GM23338 (cell line): ENCODE measurements at regions not wholly inside any gene's neighbourhood (a gene's known extent, or its start where the extent isn't known, plus 50 kb on each side); places are given as distances from the start of the nearest gene placed in this dataset.

ENCODE experiments used
- ATAC-seq: fragments of 200-7000 bp; cut with Tn5 transposase; 3 replicates; pipeline ENCODE4 v1.9.1; 2020
- DNase-seq: peaks from one replicate; pipeline ENCODE4 v3.0.0-alpha.2; 2015; ENCODE audit warnings: low spot score
- H2AFZ ChIP-seq: fragments of 200-600 bp; sonication (generic); 2 replicates; pipeline ENCODE4 v1.8.0; 2016; ENCODE audit warnings: antibody characterized with exemption, mild to moderate bottlenecking, moderate library complexity
- H3F3A ChIP-seq: fragments of 200-600 bp; sonication (generic); replicated peaks from 2 replicates; pipeline ENCODE4 v1.8.0; 2017; ENCODE audit warnings: antibody characterized with exemption, mixed run types, low read depth
- H3K27ac ChIP-seq: fragments of 200-600 bp; sonication (generic); 2 replicates; pipeline ENCODE4 v1.6.1; 2016; ENCODE audit warnings: low read depth
- H3K27me3 ChIP-seq: fragments of 200-600 bp; sonication (generic); 2 replicates; pipeline ENCODE4 v1.8.0; 2016; ENCODE audit warnings: mild to moderate bottlenecking, mixed run types, moderate library complexity; ENCODE audit not compliant: insufficient read depth
- H3K36me3 ChIP-seq: fragments of 200-600 bp; sonication (generic); 2 replicates; pipeline ENCODE4 v1.8.0; 2016; ENCODE audit warnings: mild to moderate bottlenecking; ENCODE audit not compliant: insufficient read depth
- H3K4me1 ChIP-seq: fragments of 200-600 bp; sonication (generic); 2 replicates; pipeline ENCODE4 v1.8.0; 2016; ENCODE audit warnings: mild to moderate bottlenecking, moderate library complexity; ENCODE audit not compliant: insufficient read depth
- H3K4me2 ChIP-seq: fragments of 200-600 bp; sonication (generic); 2 replicates; pipeline ENCODE4 v1.7.1; 2017; ENCODE audit warnings: mixed run types
- H3K4me3 ChIP-seq: fragments of 200-600 bp; sonication (generic); 2 replicates; pipeline ENCODE4 v1.6.1; 2016; ENCODE audit warnings: mixed run types
- H3K79me2 ChIP-seq: fragments of 200-600 bp; sonication (generic); replicated peaks from 2 replicates; pipeline ENCODE4 v1.8.0; 2017; ENCODE audit warnings: mild to moderate bottlenecking; ENCODE audit not compliant: insufficient read depth
- H3K9me2 ChIP-seq: fragments of 200-600 bp; sonication (generic); 2 replicates; pipeline ENCODE4 v1.8.0; 2017; ENCODE audit not compliant: insufficient read depth
- H4K20me1 ChIP-seq: fragments of 200-600 bp; sonication (generic); replicated peaks from 2 replicates; pipeline ENCODE4 v1.8.0; 2017; ENCODE audit warnings: mild to moderate bottlenecking; ENCODE audit not compliant: insufficient read depth
- H3K27ac Mint-ChIP-seq: 2 replicates; pipeline ENCODE4 v1.8.0; 2020; ENCODE audit warnings: inconsistent platforms, mild to moderate bottlenecking, moderate library complexity, mixed read lengths
- H3K27me3 Mint-ChIP-seq: 3 replicates; pipeline ENCODE4 v1.8.0; 2022; ENCODE audit warnings: low read depth, mild to moderate bottlenecking, moderate library complexity, mixed read lengths, inconsistent platforms; ENCODE audit not compliant: insufficient read depth, poor library complexity
- H3K36me3 Mint-ChIP-seq: 3 replicates; pipeline ENCODE4 v1.8.0; 2021; ENCODE audit warnings: low read depth, mild to moderate bottlenecking, inconsistent platforms, moderate library complexity, mixed read lengths
- H3K4me1 Mint-ChIP-seq: 3 replicates; pipeline ENCODE4 v1.8.0; 2020; ENCODE audit warnings: mild to moderate bottlenecking, inconsistent platforms, mixed read lengths
- H3K4me3 Mint-ChIP-seq: 3 replicates; pipeline ENCODE4 v1.8.0; 2021; ENCODE audit warnings: moderate library complexity, mild to moderate bottlenecking, inconsistent platforms, mixed read lengths
- H3K9me3 Mint-ChIP-seq: 3 replicates; pipeline ENCODE4 v1.8.0; 2020; ENCODE audit warnings: moderate library complexity, mild to moderate bottlenecking, inconsistent platforms, mixed read lengths
- STAT1 ChIP-seq: IDR thresholded peaks from one replicate; pipeline ENCODE4 v1.6.1; 2016; ENCODE audit warnings: antibody characterized with exemption; ENCODE audit not compliant: unreplicated experiment
- ZNF114 ChIP-seq: fragments of 250-450 bp; sonication (Bioruptor Pico); IDR thresholded peaks from 2 replicates; pipeline ENCODE4 v1.5.0; 2020; ENCODE audit warnings: mild to moderate bottlenecking, moderate library complexity
- ZNF331 ChIP-seq: fragments of 250-450 bp; sonication (Bioruptor Pico); IDR thresholded peaks from 2 replicates; pipeline ENCODE4 v1.5.0; 2020; ENCODE audit warnings: low read depth, mild to moderate bottlenecking, moderate library complexity
- TF ChIP-seq, protein P1 (sequence below): IDR thresholded peaks from one replicate; pipeline ENCODE4 v1.6.1; 2018; ENCODE audit warnings: antibody characterized with exemption; ENCODE audit not compliant: unreplicated experiment
- TF ChIP-seq, protein P2 (sequence below), 2 experiments: fragments of 200-600 bp in 1 of 2; sonication (generic) in 1 of 2; conservative IDR thresholded peaks; 2 replicates each; pipeline versions ENCODE4 v1.5.1 to v1.6.1; 2016 to 2017; ENCODE audit warnings: antibody characterized with exemption in 2 of 2, low read depth in 2 of 2, mild to moderate bottlenecking in 2 of 2, moderate library complexity in 1 of 2
- TF ChIP-seq, protein P3 (sequence below): fragments of 250-450 bp; sonication (Bioruptor Pico); IDR thresholded peaks from 2 replicates; pipeline ENCODE4 v1.5.0; 2020; ENCODE audit warnings: mild to moderate bottlenecking, moderate library complexity

DNA sequence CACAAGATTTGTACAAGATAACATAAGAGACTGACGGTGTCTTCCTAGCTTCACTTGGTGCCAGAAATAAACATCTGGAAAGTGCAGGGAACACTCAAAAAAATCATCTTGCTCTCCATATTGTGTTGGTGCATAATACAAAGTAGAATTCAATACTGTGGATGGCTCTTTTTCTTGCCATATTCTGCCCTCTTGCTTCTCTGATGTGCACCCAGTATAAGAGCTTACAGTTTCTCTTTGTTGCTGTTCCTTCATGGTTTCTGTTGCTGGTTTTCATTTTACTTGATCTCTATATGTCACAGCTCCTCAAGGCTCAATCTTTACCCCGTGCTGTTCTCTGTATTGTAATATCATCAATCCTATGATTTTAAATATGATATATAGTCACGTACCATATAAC is 528.5 kb upstream of the ZP4 start (continued):
- TF ChIP-seq, protein P1, sequence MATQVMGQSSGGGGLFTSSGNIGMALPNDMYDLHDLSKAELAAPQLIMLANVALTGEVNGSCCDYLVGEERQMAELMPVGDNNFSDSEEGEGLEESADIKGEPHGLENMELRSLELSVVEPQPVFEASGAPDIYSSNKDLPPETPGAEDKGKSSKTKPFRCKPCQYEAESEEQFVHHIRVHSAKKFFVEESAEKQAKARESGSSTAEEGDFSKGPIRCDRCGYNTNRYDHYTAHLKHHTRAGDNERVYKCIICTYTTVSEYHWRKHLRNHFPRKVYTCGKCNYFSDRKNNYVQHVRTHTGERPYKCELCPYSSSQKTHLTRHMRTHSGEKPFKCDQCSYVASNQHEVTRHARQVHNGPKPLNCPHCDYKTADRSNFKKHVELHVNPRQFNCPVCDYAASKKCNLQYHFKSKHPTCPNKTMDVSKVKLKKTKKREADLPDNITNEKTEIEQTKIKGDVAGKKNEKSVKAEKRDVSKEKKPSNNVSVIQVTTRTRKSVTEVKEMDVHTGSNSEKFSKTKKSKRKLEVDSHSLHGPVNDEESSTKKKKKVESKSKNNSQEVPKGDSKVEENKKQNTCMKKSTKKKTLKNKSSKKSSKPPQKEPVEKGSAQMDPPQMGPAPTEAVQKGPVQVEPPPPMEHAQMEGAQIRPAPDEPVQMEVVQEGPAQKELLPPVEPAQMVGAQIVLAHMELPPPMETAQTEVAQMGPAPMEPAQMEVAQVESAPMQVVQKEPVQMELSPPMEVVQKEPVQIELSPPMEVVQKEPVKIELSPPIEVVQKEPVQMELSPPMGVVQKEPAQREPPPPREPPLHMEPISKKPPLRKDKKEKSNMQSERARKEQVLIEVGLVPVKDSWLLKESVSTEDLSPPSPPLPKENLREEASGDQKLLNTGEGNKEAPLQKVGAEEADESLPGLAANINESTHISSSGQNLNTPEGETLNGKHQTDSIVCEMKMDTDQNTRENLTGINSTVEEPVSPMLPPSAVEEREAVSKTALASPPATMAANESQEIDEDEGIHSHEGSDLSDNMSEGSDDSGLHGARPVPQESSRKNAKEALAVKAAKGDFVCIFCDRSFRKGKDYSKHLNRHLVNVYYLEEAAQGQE, result no peak
- TF ChIP-seq, protein P2, sequence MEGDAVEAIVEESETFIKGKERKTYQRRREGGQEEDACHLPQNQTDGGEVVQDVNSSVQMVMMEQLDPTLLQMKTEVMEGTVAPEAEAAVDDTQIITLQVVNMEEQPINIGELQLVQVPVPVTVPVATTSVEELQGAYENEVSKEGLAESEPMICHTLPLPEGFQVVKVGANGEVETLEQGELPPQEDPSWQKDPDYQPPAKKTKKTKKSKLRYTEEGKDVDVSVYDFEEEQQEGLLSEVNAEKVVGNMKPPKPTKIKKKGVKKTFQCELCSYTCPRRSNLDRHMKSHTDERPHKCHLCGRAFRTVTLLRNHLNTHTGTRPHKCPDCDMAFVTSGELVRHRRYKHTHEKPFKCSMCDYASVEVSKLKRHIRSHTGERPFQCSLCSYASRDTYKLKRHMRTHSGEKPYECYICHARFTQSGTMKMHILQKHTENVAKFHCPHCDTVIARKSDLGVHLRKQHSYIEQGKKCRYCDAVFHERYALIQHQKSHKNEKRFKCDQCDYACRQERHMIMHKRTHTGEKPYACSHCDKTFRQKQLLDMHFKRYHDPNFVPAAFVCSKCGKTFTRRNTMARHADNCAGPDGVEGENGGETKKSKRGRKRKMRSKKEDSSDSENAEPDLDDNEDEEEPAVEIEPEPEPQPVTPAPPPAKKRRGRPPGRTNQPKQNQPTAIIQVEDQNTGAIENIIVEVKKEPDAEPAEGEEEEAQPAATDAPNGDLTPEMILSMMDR (conservative IDR thresholded peaks at IDR 0.05; ENCODE audit: low read depth in 2 of 2), result no peak
- TF ChIP-seq ZNF331 (CRISPR knock-in tag), result no peak

DNA sequence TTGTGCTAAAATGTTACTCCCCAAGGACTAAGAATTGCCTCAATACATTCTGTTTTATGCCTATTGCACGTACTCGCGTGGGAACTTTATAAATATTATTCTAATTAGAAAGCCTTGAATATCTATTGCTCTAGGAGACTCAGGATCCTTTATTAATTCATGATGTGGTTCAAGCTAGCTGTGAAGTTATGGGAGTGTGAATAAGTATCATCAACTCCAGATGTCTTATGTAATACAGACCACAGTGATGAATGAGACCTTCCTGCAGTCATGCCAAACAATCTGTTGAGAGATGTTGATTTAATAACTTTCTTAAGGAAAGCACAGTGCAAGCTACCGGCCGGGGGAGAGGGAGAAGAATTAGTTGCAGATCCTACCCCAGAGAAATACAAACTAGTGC is 519.2 kb upstream of the ZP4 start:
- Histone ChIP-seq H3K4me3 (no peak overlapping the region), H4K20me1 (no peaks in the 10 kb centered on the region), H3K27me3 (no peaks in the 10 kb centered on the region), H3K4me1 (no peaks in the 10 kb centered on the region), H3K79me2 (no peaks in the 10 kb centered on the region), H2AFZ (peak overlapping the region; percentile 64; the same call in 1 of the 2 replicates), H3K4me2 (no peak overlapping the region), H3F3A (no peaks in the 10 kb centered on the region), H3K27ac (no peak overlapping the region), H3K9me2 (peaks cover 12% of the 10 kb centered on the region), H3K36me3 (no peaks in the 10 kb centered on the region)
- H3K9me3 Mint-ChIP-seq, result no peaks in the 10 kb centered on the region
- DNase-seq (no peak), ATAC-seq (no peak)
- no peak overlapping the region for H3K4me3 Mint-ChIP-seq
- no peak for TF ChIP-seq STAT1
- TF ChIP-seq, protein P3, sequence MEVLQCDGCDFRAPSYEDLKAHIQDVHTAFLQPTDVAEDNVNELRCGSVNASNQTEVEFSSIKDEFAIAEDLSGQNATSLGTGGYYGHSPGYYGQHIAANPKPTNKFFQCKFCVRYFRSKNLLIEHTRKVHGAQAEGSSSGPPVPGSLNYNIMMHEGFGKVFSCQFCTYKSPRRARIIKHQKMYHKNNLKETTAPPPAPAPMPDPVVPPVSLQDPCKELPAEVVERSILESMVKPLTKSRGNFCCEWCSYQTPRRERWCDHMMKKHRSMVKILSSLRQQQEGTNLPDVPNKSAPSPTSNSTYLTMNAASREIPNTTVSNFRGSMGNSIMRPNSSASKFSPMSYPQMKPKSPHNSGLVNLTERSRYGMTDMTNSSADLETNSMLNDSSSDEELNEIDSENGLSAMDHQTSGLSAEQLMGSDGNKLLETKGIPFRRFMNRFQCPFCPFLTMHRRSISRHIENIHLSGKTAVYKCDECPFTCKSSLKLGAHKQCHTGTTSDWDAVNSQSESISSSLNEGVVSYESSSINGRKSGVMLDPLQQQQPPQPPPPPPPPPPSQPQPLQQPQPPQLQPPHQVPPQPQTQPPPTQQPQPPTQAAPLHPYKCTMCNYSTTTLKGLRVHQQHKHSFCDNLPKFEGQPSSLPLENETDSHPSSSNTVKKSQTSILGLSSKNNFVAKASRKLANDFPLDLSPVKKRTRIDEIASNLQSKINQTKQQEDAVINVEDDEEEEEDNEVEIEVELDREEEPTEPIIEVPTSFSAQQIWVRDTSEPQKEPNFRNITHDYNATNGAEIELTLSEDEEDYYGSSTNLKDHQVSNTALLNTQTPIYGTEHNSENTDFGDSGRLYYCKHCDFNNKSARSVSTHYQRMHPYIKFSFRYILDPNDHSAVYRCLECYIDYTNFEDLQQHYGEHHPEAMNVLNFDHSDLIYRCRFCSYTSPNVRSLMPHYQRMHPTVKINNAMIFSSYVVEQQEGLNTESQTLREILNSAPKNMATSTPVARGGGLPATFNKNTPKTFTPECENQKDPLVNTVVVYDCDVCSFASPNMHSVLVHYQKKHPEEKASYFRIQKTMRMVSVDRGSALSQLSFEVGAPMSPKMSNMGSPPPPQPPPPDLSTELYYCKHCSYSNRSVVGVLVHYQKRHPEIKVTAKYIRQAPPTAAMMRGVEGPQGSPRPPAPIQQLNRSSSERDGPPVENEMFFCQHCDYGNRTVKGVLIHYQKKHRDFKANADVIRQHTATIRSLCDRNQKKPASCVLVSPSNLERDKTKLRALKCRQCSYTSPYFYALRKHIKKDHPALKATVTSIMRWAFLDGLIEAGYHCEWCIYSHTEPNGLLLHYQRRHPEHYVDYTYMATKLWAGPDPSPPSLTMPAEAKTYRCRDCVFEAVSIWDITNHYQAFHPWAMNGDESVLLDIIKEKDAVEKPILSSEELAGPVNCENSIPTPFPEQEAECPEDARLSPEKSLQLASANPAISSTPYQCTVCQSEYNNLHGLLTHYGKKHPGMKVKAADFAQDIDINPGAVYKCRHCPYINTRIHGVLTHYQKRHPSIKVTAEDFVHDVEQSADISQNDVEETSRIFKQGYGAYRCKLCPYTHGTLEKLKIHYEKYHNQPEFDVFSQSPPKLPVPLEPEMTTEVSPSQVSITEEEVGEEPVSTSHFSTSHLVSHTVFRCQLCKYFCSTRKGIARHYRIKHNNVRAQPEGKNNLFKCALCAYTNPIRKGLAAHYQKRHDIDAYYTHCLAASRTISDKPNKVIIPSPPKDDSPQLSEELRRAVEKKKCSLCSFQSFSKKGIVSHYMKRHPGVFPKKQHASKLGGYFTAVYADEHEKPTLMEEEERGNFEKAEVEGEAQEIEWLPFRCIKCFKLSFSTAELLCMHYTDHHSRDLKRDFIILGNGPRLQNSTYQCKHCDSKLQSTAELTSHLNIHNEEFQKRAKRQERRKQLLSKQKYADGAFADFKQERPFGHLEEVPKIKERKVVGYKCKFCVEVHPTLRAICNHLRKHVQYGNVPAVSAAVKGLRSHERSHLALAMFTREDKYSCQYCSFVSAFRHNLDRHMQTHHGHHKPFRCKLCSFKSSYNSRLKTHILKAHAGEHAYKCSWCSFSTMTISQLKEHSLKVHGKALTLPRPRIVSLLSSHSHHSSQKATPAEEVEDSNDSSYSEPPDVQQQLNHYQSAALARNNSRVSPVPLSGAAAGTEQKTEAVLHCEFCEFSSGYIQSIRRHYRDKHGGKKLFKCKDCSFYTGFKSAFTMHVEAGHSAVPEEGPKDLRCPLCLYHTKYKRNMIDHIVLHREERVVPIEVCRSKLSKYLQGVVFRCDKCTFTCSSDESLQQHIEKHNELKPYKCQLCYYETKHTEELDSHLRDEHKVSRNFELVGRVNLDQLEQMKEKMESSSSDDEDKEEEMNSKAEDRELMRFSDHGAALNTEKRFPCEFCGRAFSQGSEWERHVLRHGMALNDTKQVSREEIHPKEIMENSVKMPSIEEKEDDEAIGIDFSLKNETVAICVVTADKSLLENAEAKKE, result no peak
- TF ChIP-seq ZNF331 (CRISPR knock-in tag), result no peak
- TF ChIP-seq ZNF114 (CRISPR knock-in tag), result no peak
- no peaks in the 10 kb centered on the region; the same call in 2 of the 3 replicates for H3K4me1 Mint-ChIP-seq
- peaks cover 2% of the 10 kb centered on the region for H3K27me3 Mint-ChIP-seq
- no peaks in the 10 kb centered on the region; the same call in 2 of the 3 replicates for H3K36me3 Mint-ChIP-seq
- H3K27ac Mint-ChIP-seq, result no peak overlapping the region
